Small intestine (tissue), 7 donors: ENCODE measurements at regions not wholly inside any gene's neighbourhood (a gene's known extent, or its start where the extent isn't known, plus 50 kb on each side); places are given as distances from the start of the nearest gene placed in this dataset.

Source experiments
- DNase-seq, 2 donors: peaks; one replicate each; pipeline versions ENCODE4 v3.0.0 to v3.0.0-alpha.2; 2013
- FAIRE-seq: peaks from 2 replicates; lab custom pipeline; 2012; peaks lifted over from hg19 to GRCh38; lab: Jason Lieb, UNC
- H3K27ac ChIP-seq, 3 donors: one replicate each; pipeline ENCODE4 v1.5.1; 2013; ENCODE audit warnings: low read length in 2 of 3, mild to moderate bottlenecking in 2 of 3, control low read depth in 1 of 3, inconsistent platforms in 1 of 3, low read depth in 1 of 3, moderate library complexity in 1 of 3
- H3K27me3 ChIP-seq, 3 donors: one replicate each; pipeline ENCODE4 v1.6.1; 2013; ENCODE audit warnings: low read length in 3 of 3, inconsistent platforms in 1 of 3; ENCODE audit not compliant: control insufficient read depth in 3 of 3, insufficient read depth in 3 of 3
- H3K36me3 ChIP-seq, 3 donors: one replicate each; pipeline ENCODE4 v1.6.1; 2013; ENCODE audit warnings: low read length in 3 of 3, inconsistent platforms in 1 of 3, low read depth in 1 of 3, mild to moderate bottlenecking in 1 of 3, moderate library complexity in 1 of 3; ENCODE audit not compliant: control insufficient read depth in 3 of 3, insufficient read depth in 2 of 3
- H3K4me1 ChIP-seq, 3 donors: one replicate each; pipeline ENCODE4 v1.6.1; 2013; ENCODE audit warnings: low read length in 2 of 3, inconsistent platforms in 1 of 3, low read depth in 1 of 3, mild to moderate bottlenecking in 1 of 3, moderate library complexity in 1 of 3; ENCODE audit not compliant: control insufficient read depth in 3 of 3, insufficient read depth in 2 of 3
- H3K4me3 ChIP-seq, 3 donors: one replicate each; pipeline ENCODE4 v1.5.1; 2013; ENCODE audit warnings: low read length in 3 of 3, control low read depth in 1 of 3, inconsistent platforms in 1 of 3, low read depth in 1 of 3, mild to moderate bottlenecking in 1 of 3, moderate library complexity in 1 of 3
- H3K9me3 ChIP-seq, 2 donors: one replicate each; pipeline ENCODE4 v1.6.1; 2013; ENCODE audit warnings: low read depth in 1 of 2, low read length in 1 of 2; ENCODE audit not compliant: control insufficient read depth in 2 of 2, insufficient read depth in 1 of 2
- WGBS, 3 donors: extraction: QIAGEN DNeasy Blood & Tissue Kit; methylation state at CpG; one replicate each; pipeline ENCODE4 v1.1.7; 2013; 5-methylcytosine and 5-hydroxymethylcytosine counted together
- donor health status: healthy with polysubstance abuse.
- donor health status: control.
- donor health status: control.
- donor health status: Bipolar disorder and iron deficiency.
- donor health status: healthy.

DNA sequence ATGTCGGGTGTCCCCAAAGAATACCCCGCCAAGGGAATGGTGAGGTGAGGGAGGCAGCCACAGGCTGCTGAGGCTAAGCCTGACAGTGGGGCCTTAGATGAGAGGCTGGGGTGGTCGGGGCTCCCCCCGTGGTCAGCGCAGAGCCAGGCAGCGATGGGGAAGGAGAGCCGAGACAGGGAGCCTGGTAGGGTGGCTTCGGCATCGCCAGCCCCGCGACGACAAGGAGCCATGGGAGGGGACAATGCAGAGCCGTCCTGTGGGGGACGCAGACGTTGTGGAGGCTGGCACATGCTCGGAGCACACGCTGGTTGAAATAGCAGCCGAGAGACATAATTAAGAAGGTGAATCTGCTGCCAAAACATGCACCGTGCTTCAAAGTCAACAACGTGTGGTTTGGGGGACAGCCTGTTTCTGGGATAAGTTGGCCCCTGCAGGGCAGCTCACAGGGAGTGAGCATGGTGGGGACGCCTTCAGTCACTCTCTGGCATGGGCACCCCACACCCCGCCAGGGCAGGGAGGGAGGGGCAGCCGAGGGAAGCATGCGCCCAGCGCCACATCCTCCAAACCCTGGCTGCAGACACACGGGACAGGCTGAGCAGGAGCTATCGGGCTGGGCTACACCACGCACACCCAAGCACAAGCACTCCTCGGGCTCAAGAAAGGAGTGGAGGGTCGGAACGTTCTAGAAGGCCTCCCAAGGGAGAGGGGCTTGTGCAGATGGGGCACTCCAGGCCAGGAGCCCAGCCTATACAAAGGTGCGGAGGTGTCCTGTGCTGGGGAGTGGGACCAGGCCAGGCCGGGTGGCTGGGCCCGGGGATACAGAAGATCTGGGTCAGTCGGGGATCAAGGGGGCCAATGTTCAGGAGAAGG is 66.6 kb upstream of the C14orf180 start:
- H3K4me1 ChIP-seq, result no peaks in the 10 kb centered on the region
- H3K27me3 ChIP-seq, result no peaks in the 10 kb centered on the region
- H3K27ac ChIP-seq, result no peak overlapping the region
- DNase-seq (no peak), FAIRE-seq (no peak)
- 74 to 77% (median 77%) methylated on average over 34 to 35 of the region's 35 CpGs for WGBS, 3 donors
- peaks cover 0 to 19% of the 10 kb centered on the region in 2 donors for H3K9me3 ChIP-seq
- H3K4me3 ChIP-seq, result no peak overlapping the region
- H3K36me3 ChIP-seq, result no peaks in the 10 kb centered on the region

- Histone ChIP-seq H3K9me3 (peaks cover 0 to 17% of the 10 kb centered on the region in 2 donors), H3K4me3 (no peak overlapping the region), H3K27me3 (no peaks in the 10 kb centered on the region), H3K4me1 (no peaks in the 10 kb centered on the region), H3K27ac (no peak overlapping the region), H3K36me3 (no peaks in the 10 kb centered on the region)
- FAIRE-seq, result no peak
- WGBS, 3 donors, result 79 to 89% (median 89%) methylated on average over 5 to 6 of the region's 6 CpGs
- DNase-seq, result no peak
Measured at GRCh38 chr14:104513641-104514046, 65.9 kb upstream of the C14orf180 start.

DNA sequence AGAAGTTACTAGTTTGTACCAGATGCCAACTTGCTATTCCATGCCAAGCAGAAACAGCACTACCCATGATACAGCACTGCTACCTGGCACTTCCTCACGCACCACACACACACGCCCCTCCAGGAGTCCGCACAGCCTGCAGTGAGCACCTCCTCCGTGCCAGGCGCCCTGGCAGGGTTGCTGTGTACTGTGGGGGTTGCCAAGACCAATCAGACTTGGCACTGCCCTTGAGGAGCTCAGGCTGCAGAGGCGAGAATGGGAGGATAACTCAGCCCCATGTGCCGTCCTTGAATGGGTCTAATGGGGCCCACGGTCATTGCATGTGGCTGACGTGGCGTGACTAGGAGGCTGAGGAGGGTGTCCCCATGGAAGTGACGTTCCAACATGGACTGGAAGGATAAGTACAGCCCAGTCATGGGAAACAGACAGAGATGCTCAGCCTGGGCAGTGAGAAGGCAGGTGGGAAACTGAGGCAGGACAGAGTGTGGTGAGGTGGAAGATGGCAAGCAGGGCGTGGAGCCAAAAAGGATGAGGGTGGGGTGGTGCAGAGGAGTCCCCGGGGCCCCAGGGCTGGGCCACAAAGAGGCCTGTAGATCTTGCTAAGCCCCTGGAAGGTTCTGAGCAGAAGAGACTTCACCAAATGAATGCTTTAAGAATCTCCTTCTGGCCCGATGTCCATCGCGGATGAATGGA is 65.3 kb upstream of the C14orf180 start:
- WGBS, 3 donors, result 66 to 84% (median 68%) methylated on average over 16 of the region's 16 CpGs
- FAIRE-seq (no peak), DNase-seq (no peak)
- Histone ChIP-seq H3K27me3 (no peaks in the 10 kb centered on the region), H3K36me3 (no peaks in the 10 kb centered on the region), H3K9me3 (peaks cover 0 to 17% of the 10 kb centered on the region in 2 donors), H3K4me1 (no peaks in the 10 kb centered on the region), H3K27ac (no peak overlapping the region), H3K4me3 (no peak overlapping the region)

DNA sequence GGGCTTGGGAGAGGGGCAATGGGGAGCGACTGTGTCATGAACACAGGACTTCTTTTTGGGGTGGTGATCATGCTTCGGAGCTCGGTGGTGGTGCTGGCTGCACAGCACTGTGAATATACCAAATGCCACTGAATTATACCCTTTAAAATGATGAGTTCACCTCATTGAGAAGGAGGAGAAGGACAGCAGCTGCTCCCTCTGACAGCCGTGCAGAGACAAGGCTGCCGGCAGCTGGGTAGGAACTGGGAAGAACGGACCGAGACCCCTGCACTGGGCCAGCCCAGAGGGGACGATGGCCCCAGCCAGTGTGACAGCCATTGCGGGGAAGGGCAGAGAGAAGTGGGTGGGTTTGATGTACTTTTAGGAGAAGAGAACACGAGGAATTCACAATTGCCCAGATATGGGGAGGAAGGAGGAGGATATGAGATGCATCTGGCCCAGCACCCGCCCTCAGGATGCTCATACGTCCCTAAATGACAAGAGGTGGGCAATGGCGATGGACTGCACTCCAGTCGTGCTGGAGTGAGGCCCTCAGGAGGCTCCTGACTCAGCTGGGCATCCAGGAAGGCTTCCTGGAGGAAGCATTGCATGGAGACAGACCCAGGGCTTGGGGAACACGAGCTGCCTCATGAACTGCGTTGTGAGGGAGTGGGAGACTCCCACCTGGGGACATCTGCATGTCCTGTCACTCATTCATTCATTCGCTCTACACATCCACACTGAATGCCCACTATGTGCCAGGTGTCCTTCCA is 64.3 kb upstream of the C14orf180 start:
- WGBS, 3 donors, result 70 to 76% (median 73%) methylated on average over 17 of the region's 17 CpGs
- no peak for FAIRE-seq
- no peaks in the 10 kb centered on the region for H3K27me3 ChIP-seq
- H3K36me3 ChIP-seq, result no peaks in the 10 kb centered on the region
- no peak for DNase-seq
- H3K9me3 ChIP-seq, result peaks cover 0 to 17% of the 10 kb centered on the region in 2 donors
- H3K4me3 ChIP-seq, result no peak overlapping the region
- H3K27ac ChIP-seq, result no peak overlapping the region
- no peaks in the 10 kb centered on the region for H3K4me1 ChIP-seq

DNA sequence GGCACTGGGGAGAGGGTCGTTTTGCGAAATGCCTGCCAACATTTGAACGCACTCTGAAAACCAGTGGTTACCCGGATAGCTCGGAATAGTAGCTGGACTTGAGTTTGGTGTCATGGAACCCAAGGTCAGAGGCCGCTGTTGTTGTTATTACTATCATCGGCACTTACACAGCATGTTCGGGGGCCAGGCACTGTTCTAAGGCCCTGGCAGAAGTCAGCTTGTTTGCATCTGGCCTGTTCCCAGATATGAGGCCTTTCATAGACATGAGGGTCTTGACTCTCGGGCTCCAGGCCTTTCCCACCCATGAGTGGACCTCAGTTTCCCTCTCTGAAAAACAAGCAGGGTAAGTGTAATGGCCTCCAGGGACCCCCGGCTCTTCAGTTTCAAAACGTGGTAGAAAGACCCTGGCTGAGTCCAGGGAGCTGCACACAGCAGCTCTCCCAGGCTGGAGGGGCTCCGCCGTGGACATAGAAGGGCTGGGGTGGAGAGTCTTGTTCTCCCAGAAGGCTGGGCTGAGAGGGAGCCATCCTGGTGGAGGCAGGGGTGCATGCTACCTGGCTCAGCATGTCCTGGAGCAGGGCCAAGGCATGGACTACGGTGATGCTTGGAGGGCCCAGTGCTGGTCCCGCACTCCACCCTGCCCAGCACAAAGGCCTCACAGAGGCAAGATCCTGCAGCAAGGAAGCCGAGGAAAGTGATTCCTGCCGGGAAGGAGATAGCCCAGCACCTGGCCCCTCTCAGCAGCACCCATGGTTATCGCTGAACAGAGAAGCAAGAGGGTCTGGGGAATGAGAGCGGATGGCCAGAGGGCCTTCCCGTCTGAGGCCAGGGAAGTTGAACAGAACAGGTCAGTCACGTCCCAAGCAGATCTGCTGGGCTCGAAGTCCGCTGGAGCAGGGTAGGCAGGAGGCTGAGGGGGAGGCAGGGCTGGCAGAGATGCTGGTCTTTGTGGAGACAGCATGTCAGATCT is 63.5 kb upstream of the C14orf180 start:
- whole genome bisulfite sequencing, 3 donors, result 82 to 86% (median 84%) methylated on average over 23 of the region's 23 CpGs
- FAIRE-seq, result no peak
- no peak overlapping the region for H3K4me3 ChIP-seq
- H3K9me3 ChIP-seq, result peaks cover 0 to 17% of the 10 kb centered on the region in 2 donors
- H3K36me3 ChIP-seq, result no peaks in the 10 kb centered on the region
- DNase-seq, result no peak
- H3K4me1 ChIP-seq, result no peaks in the 10 kb centered on the region
- no peak overlapping the region for H3K27ac ChIP-seq
- no peaks in the 10 kb centered on the region for H3K27me3 ChIP-seq

- Histone ChIP-seq H3K4me3 (no peak overlapping the region), H3K27ac (no peak overlapping the region), H3K4me1 (no peaks in the 10 kb centered on the region), H3K36me3 (no peaks in the 10 kb centered on the region), H3K27me3 (no peaks in the 10 kb centered on the region), H3K9me3 (peaks cover 0 to 17% of the 10 kb centered on the region in 2 donors)
- 56 to 78% (median 61%) methylated on average over 8 of the region's 8 CpGs for WGBS, 3 donors
- no peak for DNase-seq
- no peak for FAIRE-seq
Measured at GRCh38 chr14:104516906-104517305, 62.7 kb upstream of the C14orf180 start.

DNA sequence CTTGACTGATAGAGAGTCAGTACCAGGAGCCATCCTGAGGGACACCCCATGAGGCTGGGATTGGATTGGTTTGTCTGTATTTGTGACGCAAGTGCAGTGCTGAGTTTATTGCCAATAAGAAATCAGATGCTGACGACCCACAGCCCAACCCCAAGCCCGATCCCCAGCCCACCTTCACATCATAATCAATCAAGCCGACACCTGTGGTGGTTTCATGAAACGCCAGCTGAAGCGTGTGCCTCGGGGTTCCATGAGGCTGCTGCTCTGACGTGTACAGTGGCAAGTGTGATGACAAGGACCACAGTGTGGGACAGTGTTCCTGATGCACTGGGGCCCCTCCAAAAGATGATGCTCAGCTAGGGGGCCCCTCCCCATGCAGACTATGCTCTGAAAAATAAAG is 62.1 kb upstream of the C14orf180 start:
- Histone ChIP-seq H3K4me3 (no peak overlapping the region), H3K9me3 (peaks cover 0 to 17% of the 10 kb centered on the region in 2 donors), H3K27me3 (no peaks in the 10 kb centered on the region), H3K27ac (no peak overlapping the region), H3K36me3 (no peaks in the 10 kb centered on the region), H3K4me1 (no peaks in the 10 kb centered on the region)
- WGBS, 3 donors, result 85 to 90% (median 86%) methylated on average over 8 of the region's 8 CpGs
- DNase-seq, result no peak
- FAIRE-seq, result no peak
